ENCODE measurements at regions not wholly inside any gene's neighbourhood (a gene's known extent, or its start where the extent isn't known, plus 50 kb on each side); places are given as distances from the start of the nearest gene placed in this dataset.

DNA sequence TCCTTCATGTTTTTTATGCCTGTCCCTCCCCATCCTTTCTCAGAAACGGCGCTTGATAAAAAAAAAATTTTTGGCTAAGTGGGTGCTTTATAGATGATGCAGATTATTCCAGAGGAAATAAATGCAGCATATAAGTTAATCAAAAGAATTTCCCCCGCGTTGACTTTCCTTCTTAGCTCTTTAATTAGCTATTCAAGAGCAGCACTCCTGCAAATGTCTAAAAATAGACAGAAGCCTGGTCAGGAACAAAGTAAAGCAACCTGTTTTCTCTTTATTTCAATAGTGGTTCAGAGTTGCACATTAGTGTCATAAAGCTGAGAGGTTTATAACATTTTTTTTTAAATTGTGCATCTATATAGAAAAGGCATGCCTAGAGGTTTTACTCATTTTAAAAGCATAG, 439.5 kb upstream of the LRRC7 start:
- no peak for ATAC-seq
- TF ChIP-seq ZNF8 (CRISPR knock-in tag; IDR thresholded peaks at IDR 0.05) (no peak), ZNF565 (CRISPR knock-in tag; conservative IDR thresholded peaks at IDR 0.05; ENCODE audit: low read depth) (no peak), ZFP30 (CRISPR knock-in tag; IDR thresholded peaks at IDR 0.05) (no peak)
- TF ChIP-seq, protein P1, sequence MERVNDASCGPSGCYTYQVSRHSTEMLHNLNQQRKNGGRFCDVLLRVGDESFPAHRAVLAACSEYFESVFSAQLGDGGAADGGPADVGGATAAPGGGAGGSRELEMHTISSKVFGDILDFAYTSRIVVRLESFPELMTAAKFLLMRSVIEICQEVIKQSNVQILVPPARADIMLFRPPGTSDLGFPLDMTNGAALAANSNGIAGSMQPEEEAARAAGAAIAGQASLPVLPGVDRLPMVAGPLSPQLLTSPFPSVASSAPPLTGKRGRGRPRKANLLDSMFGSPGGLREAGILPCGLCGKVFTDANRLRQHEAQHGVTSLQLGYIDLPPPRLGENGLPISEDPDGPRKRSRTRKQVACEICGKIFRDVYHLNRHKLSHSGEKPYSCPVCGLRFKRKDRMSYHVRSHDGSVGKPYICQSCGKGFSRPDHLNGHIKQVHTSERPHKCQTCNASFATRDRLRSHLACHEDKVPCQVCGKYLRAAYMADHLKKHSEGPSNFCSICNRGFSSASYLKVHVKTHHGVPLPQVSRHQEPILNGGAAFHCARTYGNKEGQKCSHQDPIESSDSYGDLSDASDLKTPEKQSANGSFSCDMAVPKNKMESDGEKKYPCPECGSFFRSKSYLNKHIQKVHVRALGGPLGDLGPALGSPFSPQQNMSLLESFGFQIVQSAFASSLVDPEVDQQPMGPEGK (CRISPR knock-in tag; IDR thresholded peaks at IDR 0.05; ENCODE audit: borderline replicate concordance) = no peak
- TF ChIP-seq, protein P2, sequence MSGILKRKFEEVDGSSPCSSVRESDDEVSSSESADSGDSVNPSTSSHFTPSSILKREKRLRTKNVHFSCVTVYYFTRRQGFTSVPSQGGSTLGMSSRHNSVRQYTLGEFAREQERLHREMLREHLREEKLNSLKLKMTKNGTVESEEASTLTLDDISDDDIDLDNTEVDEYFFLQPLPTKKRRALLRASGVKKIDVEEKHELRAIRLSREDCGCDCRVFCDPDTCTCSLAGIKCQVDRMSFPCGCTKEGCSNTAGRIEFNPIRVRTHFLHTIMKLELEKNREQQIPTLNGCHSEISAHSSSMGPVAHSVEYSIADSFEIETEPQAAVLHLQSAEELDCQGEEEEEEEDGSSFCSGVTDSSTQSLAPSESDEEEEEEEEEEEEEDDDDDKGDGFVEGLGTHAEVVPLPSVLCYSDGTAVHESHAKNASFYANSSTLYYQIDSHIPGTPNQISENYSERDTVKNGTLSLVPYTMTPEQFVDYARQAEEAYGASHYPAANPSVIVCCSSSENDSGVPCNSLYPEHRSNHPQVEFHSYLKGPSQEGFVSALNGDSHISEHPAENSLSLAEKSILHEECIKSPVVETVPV (CRISPR knock-in tag; IDR thresholded peaks at IDR 0.05) = no peak
- TF ChIP-seq, protein P3, sequence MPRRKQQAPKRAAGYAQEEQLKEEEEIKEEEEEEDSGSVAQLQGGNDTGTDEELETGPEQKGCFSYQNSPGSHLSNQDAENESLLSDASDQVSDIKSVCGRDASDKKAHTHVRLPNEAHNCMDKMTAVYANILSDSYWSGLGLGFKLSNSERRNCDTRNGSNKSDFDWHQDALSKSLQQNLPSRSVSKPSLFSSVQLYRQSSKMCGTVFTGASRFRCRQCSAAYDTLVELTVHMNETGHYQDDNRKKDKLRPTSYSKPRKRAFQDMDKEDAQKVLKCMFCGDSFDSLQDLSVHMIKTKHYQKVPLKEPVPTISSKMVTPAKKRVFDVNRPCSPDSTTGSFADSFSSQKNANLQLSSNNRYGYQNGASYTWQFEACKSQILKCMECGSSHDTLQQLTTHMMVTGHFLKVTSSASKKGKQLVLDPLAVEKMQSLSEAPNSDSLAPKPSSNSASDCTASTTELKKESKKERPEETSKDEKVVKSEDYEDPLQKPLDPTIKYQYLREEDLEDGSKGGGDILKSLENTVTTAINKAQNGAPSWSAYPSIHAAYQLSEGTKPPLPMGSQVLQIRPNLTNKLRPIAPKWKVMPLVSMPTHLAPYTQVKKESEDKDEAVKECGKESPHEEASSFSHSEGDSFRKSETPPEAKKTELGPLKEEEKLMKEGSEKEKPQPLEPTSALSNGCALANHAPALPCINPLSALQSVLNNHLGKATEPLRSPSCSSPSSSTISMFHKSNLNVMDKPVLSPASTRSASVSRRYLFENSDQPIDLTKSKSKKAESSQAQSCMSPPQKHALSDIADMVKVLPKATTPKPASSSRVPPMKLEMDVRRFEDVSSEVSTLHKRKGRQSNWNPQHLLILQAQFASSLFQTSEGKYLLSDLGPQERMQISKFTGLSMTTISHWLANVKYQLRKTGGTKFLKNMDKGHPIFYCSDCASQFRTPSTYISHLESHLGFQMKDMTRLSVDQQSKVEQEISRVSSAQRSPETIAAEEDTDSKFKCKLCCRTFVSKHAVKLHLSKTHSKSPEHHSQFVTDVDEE (CRISPR knock-in tag; IDR thresholded peaks at IDR 0.05) = no peak

DNA sequence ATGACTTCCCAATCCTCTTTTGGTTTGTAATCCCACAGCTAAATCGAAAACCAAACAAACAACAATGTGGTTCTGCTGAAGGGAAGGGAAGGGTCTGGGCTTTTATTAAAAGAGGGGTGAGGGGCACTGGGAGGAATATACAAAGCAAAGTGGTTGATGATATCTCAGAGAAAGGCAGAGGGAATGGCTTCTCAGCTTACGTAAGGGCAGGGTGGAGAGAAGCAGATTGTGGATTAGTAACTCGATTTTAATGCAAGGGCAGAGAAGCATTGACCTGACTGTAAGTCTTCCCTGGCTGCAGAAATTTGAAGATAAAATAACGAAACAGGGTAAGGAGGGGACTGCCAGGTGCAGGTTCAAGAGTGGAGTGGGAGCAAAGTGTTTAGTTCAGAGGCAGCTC, 438.2 kb upstream of the LRRC7 start:
- TF ChIP-seq BACH2 (CRISPR knock-in tag; IDR thresholded peaks at IDR 0.05; ENCODE audit: borderline replicate concordance) = no peak
- TF ChIP-seq TCF4 (CRISPR knock-in tag; IDR thresholded peaks at IDR 0.05; ENCODE audit: borderline replicate concordance) = no peak
- TF ChIP-seq ZNF565 (CRISPR knock-in tag; conservative IDR thresholded peaks at IDR 0.05; ENCODE audit: low read depth) = no peak
- no peak for TF ChIP-seq ZFP3 (CRISPR knock-in tag; IDR thresholded peaks at IDR 0.05)
- TF ChIP-seq CSDC2 (CRISPR knock-in tag; IDR thresholded peaks at IDR 0.05) = no peak
- no peak for TF ChIP-seq SNAI2 (CRISPR knock-in tag; IDR thresholded peaks at IDR 0.05)
- no peak for TF ChIP-seq ZNF70 (CRISPR knock-in tag; IDR thresholded peaks at IDR 0.05)
- no peak for TF ChIP-seq GLIS3 (CRISPR knock-in tag; IDR thresholded peaks at IDR 0.05)
- TF ChIP-seq, protein P2 (CRISPR knock-in tag; IDR thresholded peaks at IDR 0.05) = no peak
- TF ChIP-seq, protein P3 (CRISPR knock-in tag; IDR thresholded peaks at IDR 0.05) = no peak
- TF ChIP-seq ZNF8 (CRISPR knock-in tag; IDR thresholded peaks at IDR 0.05) = no peak
- no peak for TF ChIP-seq PPARA (CRISPR knock-in tag; IDR thresholded peaks at IDR 0.05; ENCODE audit: borderline replicate concordance)
- no peak for TF ChIP-seq ARNTL (CRISPR knock-in tag; IDR thresholded peaks at IDR 0.05; ENCODE audit: borderline replicate concordance, low read depth)
- TF ChIP-seq, protein P4, sequence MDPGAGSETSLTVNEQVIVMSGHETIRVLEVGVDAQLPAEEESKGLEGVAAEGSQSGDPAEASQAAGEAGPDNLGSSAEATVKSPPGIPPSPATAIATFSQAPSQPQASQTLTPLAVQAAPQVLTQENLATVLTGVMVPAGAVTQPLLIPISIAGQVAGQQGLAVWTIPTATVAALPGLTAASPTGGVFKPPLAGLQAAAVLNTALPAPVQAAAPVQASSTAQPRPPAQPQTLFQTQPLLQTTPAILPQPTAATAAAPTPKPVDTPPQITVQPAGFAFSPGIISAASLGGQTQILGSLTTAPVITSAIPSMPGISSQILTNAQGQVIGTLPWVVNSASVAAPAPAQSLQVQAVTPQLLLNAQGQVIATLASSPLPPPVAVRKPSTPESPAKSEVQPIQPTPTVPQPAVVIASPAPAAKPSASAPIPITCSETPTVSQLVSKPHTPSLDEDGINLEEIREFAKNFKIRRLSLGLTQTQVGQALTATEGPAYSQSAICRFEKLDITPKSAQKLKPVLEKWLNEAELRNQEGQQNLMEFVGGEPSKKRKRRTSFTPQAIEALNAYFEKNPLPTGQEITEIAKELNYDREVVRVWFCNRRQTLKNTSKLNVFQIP (CRISPR knock-in tag; IDR thresholded peaks at IDR 0.05; ENCODE audit: borderline replicate concordance, low read depth) = no peak
- TF ChIP-seq ESRRG (CRISPR knock-in tag; IDR thresholded peaks at IDR 0.05) = no peak

DNA sequence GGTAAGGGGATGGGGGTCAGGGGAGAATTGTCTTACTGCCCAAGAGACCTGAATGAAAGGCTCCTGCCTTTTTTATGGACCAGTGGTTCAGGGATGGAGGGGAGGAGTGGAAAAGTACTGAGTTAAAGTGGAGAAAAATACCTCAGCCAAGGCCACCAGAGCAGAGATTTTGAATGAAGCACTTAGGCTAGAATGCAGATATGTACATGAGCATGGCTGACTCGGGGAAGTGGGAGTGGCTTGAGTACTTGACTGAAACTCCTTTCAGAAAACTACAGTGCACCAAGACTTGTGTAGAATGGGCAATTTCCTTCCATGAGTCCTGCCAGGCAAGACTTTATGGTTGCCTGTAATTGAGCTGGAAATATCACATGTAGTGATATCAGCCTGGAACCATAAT, 429.6 kb upstream of the LRRC7 start:
- TF ChIP-seq, protein P3 (CRISPR knock-in tag; IDR thresholded peaks at IDR 0.05) = no peak
- TF ChIP-seq, protein P2 (CRISPR knock-in tag; IDR thresholded peaks at IDR 0.05) = no peak
- TF ChIP-seq CSDC2 (CRISPR knock-in tag; IDR thresholded peaks at IDR 0.05) = no peak
- TF ChIP-seq, protein P4 (CRISPR knock-in tag; IDR thresholded peaks at IDR 0.05; ENCODE audit: borderline replicate concordance, low read depth) = no peak
- ATAC-seq = no peak

More for the DNA sequence above, 438.2 kb upstream of the LRRC7 start:
- ATAC-seq = no peak
